ENCODE measurements at regions not wholly inside any gene's neighbourhood (a gene's known extent, or its start where the extent isn't known, plus 50 kb on each side); places are given as distances from the start of the nearest gene placed in this dataset.

GRCh38 chrX:40503094-40503493 is 77.7 kb upstream of the ATP6AP2 start:
- Mint-ChIP-seq H3K27me3 (peaks cover 5 to 40% of the 10 kb centered on the region in 2 donors), H3K4me3 (no peak overlapping the region), H3K27ac (no peak overlapping the region), H3K4me1 (peaks cover 0 to 3% of the 10 kb centered on the region in 2 donors), H3K9me3 (peaks cover 2 to 4% of the 10 kb centered on the region in 2 donors), H3K36me3 (no peaks in the 10 kb centered on the region)
- ATAC-seq (replicated peaks) (no peak), DNase-seq (no peak)

GRCh38 chrX:40502688-40503087 is 78.1 kb upstream of the ATP6AP2 start:
- DNase-seq (no peak), ATAC-seq (replicated peaks) (no peak)
- peaks cover 5 to 37% of the 10 kb centered on the region in 2 donors for H3K27me3 Mint-ChIP-seq
- no peaks in the 10 kb centered on the region for H3K36me3 Mint-ChIP-seq
- H3K9me3 Mint-ChIP-seq: peaks cover 2 to 4% of the 10 kb centered on the region in 2 donors
- H3K4me1 Mint-ChIP-seq: peaks cover 0 to 3% of the 10 kb centered on the region in 2 donors
- no peak overlapping the region for H3K4me3 Mint-ChIP-seq
- H3K27ac Mint-ChIP-seq: no peak overlapping the region

DNA sequence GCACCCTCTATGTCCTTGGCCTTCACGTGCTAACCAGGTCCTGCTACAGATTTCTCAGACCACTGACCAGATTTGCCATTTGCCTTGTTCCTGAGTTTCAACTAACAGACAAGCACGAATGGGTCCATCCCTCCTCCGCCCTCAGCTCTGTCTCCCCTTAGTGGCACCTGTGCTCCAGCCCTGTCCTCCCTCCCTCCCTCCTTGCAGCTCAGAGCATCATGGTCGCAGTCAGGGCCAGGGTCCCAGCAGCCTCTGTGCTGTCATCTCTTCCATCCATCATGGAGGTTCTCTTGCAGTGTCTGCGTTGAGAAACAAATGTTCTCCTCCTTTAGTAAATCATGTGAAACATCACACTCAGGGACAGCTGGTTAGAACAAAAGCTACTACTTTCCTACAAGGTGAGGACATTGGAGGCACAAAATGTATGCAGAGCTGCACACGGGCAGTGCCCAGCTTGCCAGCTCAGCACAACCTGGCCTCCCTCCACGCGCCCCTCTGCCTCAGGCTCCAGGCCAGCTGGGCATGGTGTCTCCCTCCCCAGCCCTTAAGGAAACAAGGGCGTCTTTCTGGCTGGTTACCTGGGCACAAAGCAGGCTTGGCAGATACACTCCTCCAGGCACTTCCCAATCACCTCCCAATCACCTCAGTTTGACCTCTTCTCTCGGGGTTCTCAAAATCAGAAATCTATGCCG is 79.5 kb upstream of the ATP6AP2 start:
- Mint-ChIP-seq H3K27me3 (peaks cover 0 to 36% of the 10 kb centered on the region in 2 donors), H3K9me3 (peaks cover 2 to 4% of the 10 kb centered on the region in 2 donors), H3K4me1 (peaks cover 0 to 3% of the 10 kb centered on the region in 2 donors), H3K36me3 (no peaks in the 10 kb centered on the region), H3K4me3 (no peak overlapping the region), H3K27ac (no peak overlapping the region)
- ATAC-seq (replicated peaks): no peak
- no peak for DNase-seq

DNA sequence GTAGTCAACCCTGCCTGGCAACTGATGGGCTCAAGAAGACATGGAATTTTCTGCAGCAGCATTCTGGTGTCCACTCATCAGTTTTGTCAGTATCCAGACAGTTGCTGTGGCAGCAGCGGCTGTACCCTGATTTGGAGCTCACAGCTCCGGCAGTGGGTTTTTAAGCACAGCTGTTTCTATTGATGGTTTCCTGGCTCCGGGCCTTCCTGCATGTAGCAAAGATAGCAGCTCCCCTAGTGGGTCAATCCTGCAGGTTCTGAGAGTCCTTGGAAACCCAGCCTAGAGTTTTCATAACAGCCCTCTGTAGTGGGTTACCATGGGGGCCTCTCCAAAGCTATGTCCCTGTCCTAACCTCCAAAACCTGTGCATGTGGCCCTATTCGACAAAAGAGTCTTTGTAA is 84.0 kb upstream of the ATP6AP2 start:
- Mint-ChIP-seq H3K4me3 (no peak overlapping the region), H3K36me3 (no peaks in the 10 kb centered on the region), H3K9me3 (no peaks in the 10 kb centered on the region), H3K4me1 (peaks cover 0 to 3% of the 10 kb centered on the region in 2 donors), H3K27me3 (peaks cover 0 to 28% of the 10 kb centered on the region in 2 donors), H3K27ac (no peak overlapping the region)
- DNase-seq (no peak), ATAC-seq (replicated peaks) (no peak)

DNA sequence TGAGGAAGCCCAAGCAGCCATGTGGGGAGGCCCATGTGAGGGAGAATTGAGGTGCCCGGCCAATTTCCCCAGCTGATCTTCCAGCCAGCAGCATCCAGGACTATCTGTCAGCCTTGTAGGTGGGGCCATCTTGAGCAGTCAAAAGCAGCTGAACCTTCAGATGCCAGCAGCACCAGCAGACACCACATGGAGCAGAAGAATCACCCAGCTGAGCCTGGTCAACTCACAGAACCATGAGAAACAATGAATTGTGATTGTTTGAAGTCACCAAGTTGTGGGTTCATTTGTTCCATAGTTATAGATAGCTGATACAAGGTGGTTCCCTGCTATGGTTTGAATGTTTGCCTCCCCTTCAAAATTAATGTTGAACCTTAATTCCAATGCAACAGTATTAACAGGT is 85.1 kb upstream of the ATP6AP2 start:
- Mint-ChIP-seq H3K4me1 (peaks cover 0 to 3% of the 10 kb centered on the region in 2 donors), H3K27ac (no peak overlapping the region), H3K9me3 (no peaks in the 10 kb centered on the region), H3K4me3 (no peak overlapping the region), H3K27me3 (peaks cover 0 to 25% of the 10 kb centered on the region in 2 donors), H3K36me3 (no peaks in the 10 kb centered on the region)
- DNase-seq (no peak), ATAC-seq (replicated peaks) (no peak)

GRCh38 chrX:40494005-40494404 is 86.8 kb upstream of the ATP6AP2 start:
- H3K9me3 Mint-ChIP-seq: no peaks in the 10 kb centered on the region
- H3K27me3 Mint-ChIP-seq: peaks cover 0 to 26% of the 10 kb centered on the region in 2 donors
- no peak overlapping the region for H3K27ac Mint-ChIP-seq
- DNase-seq: no peak
- no peaks in the 10 kb centered on the region for H3K4me1 Mint-ChIP-seq
- no peaks in the 10 kb centered on the region for H3K36me3 Mint-ChIP-seq
- ATAC-seq (replicated peaks): no peak
- H3K4me3 Mint-ChIP-seq: no peak overlapping the region

DNA sequence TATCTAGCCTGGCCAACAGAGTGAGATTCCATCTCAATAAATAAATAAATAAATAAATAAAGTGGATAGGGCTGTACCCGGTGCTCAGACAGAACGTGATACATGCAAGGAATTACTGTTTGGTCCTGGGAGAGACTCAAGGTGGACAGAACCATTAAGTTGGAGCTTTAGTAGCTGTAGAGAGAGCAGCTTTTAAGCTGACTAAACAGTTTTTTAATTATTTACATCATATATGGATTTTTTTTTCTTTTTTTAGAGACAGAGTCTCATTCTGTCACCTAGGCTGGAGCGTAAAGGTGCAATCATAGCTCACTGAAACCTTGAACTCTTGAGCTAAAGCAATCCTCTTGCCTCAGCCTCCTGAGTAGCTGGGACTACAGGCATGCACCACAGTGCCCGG is 92.5 kb upstream of the ATP6AP2 start:
- DNase-seq (no peak), ATAC-seq (replicated peaks) (no peak)
- peaks cover 4 to 7% of the 10 kb centered on the region in 2 donors for H3K9me3 Mint-ChIP-seq
- H3K4me3 Mint-ChIP-seq: no peak overlapping the region
- H3K27me3 Mint-ChIP-seq: peaks cover 0 to 11% of the 10 kb centered on the region in 2 donors
- H3K27ac Mint-ChIP-seq: no peak overlapping the region
- H3K4me1 Mint-ChIP-seq: no peaks in the 10 kb centered on the region
- H3K36me3 Mint-ChIP-seq: no peaks in the 10 kb centered on the region

DNA sequence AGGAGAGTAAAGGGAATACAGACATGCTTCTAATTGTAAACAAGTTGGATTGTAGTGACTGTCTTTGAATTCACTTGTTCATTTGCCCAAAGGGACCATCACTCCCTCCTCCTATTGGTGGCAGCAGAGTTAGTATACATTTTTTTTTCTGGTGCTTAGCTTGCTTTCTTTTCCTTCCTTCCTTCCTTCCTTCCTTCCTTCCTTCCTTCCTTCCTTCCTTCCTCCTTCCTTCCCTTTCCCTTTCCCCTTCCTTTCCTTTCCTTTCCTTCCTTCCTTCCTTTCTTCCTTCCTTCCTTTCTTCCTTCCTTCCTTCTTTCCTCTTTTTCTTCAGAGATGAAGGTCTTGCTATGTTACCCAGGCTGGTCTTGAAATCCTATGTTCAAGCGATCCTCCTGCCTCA is 94.8 kb upstream of the ATP6AP2 start:
- DNase-seq (no peak), ATAC-seq (replicated peaks) (no peak)
- H3K4me1 Mint-ChIP-seq: no peaks in the 10 kb centered on the region
- no peak overlapping the region for H3K27ac Mint-ChIP-seq
- peaks cover 4 to 7% of the 10 kb centered on the region in 2 donors for H3K9me3 Mint-ChIP-seq
- H3K36me3 Mint-ChIP-seq: no peaks in the 10 kb centered on the region
- peaks cover 0 to 11% of the 10 kb centered on the region in 2 donors for H3K27me3 Mint-ChIP-seq
- no peak overlapping the region for H3K4me3 Mint-ChIP-seq

DNA sequence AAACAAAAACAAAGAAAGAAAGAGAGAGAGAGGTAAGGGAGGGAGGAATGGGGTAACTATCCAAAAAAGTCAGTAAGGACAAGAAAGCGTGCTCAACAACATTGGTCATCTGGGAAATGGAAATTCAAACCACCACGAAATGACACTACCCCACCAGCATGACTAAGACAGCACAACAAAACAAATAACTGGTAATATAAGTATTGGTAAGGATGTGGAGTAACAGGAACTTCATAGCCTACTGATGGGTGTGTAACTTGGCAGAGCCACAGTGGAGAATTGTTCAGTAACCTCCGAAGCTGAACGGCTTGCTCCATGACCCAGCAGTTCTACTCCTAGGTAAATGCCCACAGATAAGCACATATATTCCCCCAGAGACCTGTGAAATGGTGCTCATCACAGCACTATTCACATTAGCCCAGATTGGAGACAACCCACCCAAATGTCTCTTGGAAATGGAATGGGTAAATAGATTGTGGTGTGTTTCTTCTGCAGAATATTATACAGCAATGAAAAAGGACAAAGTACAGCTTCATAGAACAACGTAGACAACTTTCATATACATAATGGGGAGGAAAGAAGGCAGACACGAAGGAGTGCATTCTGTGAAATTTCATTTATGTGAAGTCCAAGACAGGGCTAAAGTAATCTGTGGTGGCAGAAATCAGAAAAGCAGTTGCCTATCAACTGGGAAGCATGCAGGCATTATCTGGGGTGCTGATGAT is 95.5 kb upstream of the ATP6AP2 start:
- Mint-ChIP-seq H3K9me3 (peaks cover 4 to 7% of the 10 kb centered on the region in 2 donors), H3K4me3 (no peak overlapping the region), H3K27ac (no peak overlapping the region), H3K36me3 (no peaks in the 10 kb centered on the region), H3K4me1 (no peaks in the 10 kb centered on the region), H3K27me3 (peaks cover 0 to 11% of the 10 kb centered on the region in 2 donors)
- DNase-seq: no peak
- no peak for ATAC-seq (replicated peaks)

DNA sequence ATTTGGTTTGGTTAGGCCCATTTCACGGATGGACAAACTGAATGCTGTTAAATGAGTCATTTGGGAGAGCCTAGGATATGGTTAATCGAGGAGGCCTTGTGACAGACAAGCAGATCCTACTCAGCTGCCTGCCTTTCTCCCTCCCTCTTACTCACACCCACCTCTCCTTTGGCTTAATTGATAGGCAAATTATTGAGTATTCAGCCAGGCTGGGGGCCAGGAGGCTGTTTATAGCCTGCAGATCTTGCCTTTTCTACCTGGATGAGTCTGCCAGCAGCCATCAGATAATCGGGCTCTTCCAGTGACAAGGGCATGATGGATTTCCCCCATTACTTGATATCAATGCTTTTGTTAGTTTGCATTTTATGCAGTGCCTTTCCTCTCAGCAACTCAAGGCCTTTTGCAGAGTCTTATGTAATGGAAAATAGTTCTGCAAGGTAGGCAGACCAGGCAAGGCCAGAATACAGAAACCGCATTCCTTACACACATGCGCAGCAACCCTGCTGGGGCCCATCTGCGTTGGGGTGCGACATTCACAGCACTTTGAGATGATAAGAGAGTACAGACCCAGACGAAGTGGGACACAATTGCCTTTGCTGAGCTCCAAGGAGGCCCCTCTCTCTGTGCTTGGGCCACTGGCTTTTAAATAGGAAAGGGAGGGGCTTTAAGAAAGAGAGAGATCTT is 96.2 kb upstream of the ATP6AP2 start:
- Mint-ChIP-seq H3K27ac (no peak overlapping the region), H3K4me1 (no peaks in the 10 kb centered on the region), H3K36me3 (no peaks in the 10 kb centered on the region), H3K27me3 (peaks cover 0 to 12% of the 10 kb centered on the region in 2 donors), H3K4me3 (no peak overlapping the region), H3K9me3 (peaks cover 7% of the 10 kb centered on the region in 2 donors)
- DNase-seq (no peak), ATAC-seq (replicated peaks) (no peak)

DNA sequence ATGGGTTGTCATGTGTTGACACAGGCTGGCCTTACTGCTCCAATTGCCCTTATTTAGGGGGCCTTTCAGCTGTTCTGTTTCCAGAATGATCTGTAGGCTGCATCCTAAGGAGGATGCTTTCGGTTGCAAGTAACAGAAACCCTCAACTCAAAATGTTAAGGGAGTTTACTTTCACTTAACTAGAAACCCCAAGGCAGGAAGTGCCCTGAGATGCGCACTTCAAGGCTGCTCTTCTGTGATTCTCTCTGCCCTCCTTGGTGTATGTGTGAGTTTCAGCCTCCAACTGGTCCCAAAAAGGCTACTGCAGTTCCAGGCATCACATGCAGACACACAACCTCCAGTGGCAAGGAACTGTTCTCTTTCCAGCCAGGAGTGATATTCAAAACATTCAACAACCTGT is 97.3 kb upstream of the ATP6AP2 start:
- H3K4me1 Mint-ChIP-seq: no peaks in the 10 kb centered on the region
- no peak for ATAC-seq (replicated peaks)
- no peaks in the 10 kb centered on the region for H3K36me3 Mint-ChIP-seq
- H3K27ac Mint-ChIP-seq: no peak overlapping the region
- peaks cover 7 to 9% of the 10 kb centered on the region in 2 donors for H3K9me3 Mint-ChIP-seq
- no peak overlapping the region for H3K4me3 Mint-ChIP-seq
- no peak for DNase-seq
- peaks cover 0 to 12% of the 10 kb centered on the region in 2 donors for H3K27me3 Mint-ChIP-seq

DNA sequence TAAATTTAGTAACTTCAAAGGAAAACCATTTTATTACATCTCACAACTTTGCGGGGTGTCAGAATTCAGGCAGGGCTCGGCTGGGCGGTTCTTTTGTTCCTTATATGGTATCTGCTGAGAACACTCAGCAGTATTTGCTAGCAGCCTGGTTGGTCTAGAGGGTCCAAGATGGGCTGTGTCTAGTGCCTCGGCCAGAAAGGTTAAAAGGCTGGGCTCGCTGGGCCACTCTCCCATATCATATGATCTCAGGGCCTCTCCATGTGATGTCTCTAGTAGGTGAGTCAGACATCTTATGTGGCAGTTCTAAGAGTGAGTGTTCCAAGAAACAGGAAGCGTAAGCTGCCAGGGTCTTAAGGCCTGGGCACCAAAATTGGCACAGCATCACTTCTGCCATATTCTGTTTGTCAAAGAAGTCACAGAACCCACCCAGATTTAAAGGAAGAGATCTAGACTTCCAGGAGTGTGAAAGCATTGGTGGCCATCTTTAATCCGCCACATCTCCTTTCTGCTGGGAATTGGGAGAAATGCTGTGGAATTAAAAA is 100.9 kb upstream of the ATP6AP2 start:
- DNase-seq (no peak), ATAC-seq (replicated peaks) (no peak)
- Mint-ChIP-seq H3K36me3 (no peaks in the 10 kb centered on the region), H3K27me3 (peaks cover 3 to 21% of the 10 kb centered on the region in 2 donors), H3K4me1 (peaks cover 0 to under 1% of the 10 kb centered on the region in 2 donors), H3K27ac (no peak overlapping the region), H3K9me3 (peaks cover 0 to 5% of the 10 kb centered on the region in 2 donors), H3K4me3 (no peak overlapping the region)

- DNase-seq (no peak), ATAC-seq (replicated peaks) (peak; percentile 33 to 55)
- H3K4me1 Mint-ChIP-seq: peaks cover under 1 to 12% of the 10 kb centered on the region in 2 donors
- H3K9me3 Mint-ChIP-seq: peaks cover 0 to 5% of the 10 kb centered on the region in 2 donors
- no peak overlapping the region for H3K27ac Mint-ChIP-seq
- H3K27me3 Mint-ChIP-seq: peaks cover 11 to 31% of the 10 kb centered on the region in 2 donors
- H3K36me3 Mint-ChIP-seq: no peaks in the 10 kb centered on the region
- H3K4me3 Mint-ChIP-seq: no peak overlapping the region
These were observed 102.2 kb upstream of the ATP6AP2 start for GRCh38 chrX:40478474-40479065.

GRCh38 chrX:40476958-40477357 is 103.8 kb upstream of the ATP6AP2 start:
- ATAC-seq (replicated peaks): no peak
- H3K9me3 Mint-ChIP-seq: peaks cover 0 to 5% of the 10 kb centered on the region in 2 donors
- peaks cover 11 to 37% of the 10 kb centered on the region in 2 donors for H3K27me3 Mint-ChIP-seq
- H3K27ac Mint-ChIP-seq: no peak overlapping the region
- H3K4me1 Mint-ChIP-seq: peaks cover 4 to 26% of the 10 kb centered on the region in 2 donors
- H3K4me3 Mint-ChIP-seq: no peak overlapping the region
- DNase-seq: no peak
- no peaks in the 10 kb centered on the region for H3K36me3 Mint-ChIP-seq

Data from stimulated activated naive B cell treated with anti-CD40 and anti-IgM and Interleukin-4, amounts not matched to agents 10 μg/mL and 1 μg/mL and 100 μg/mL, for 72 hours (primary cell).